A673 (cell line): ENCODE measurements at regions not wholly inside any gene's neighbourhood (a gene's known extent, or its start where the extent isn't known, plus 50 kb on each side); places are given as distances from the start of the nearest gene placed in this dataset.

Source experiments
- BruUV-seq: library from RNA; stranded (reverse); fragments of 400-500 nt; replicated peaks from 2 replicates; lab custom pipeline; 2021; lab: Mats Ljungman, UMichigan
- CTCF ChIA-PET: fragments of 300-600 bp; sonication (Branson Sonifier 250); formaldehyde crosslinking; loops from one replicate; lab custom pipeline; 2022; ENCODE audit warnings: antibody characterized with exemption; lab: Charles Lee
- POLR2A ChIA-PET: fragments of 300-600 bp; sonication (Branson Sonifier 250); formaldehyde crosslinking; loops from one replicate; lab custom pipeline; 2022; ENCODE audit warnings: antibody characterized with exemption; ENCODE audit not compliant: low non-redundant PET; lab: Charles Lee
- DNase-seq: peaks from one replicate; pipeline ENCODE4 v3.0.0-alpha.2; 2015; ENCODE audit warnings: low spot score
- H3K27ac ChIP-seq: fragments of 200-600 bp; sonication (generic); 2 replicates; pipeline ENCODE4 v1.5.1; 2016; ENCODE audit warnings: mixed run types, low read depth, mild to moderate bottlenecking, mixed read lengths, antibody characterized with exemption, low read length; ENCODE audit not compliant: poor library complexity, severe bottlenecking
- H3K27me3 ChIP-seq: fragments of 200-600 bp; sonication (generic); replicated peaks from 2 replicates; pipeline ENCODE4 v1.6.1; 2017; ENCODE audit warnings: mixed run types, low read depth, mild to moderate bottlenecking, mixed read lengths, antibody characterized with exemption, low read length; ENCODE audit not compliant: insufficient read depth, poor library complexity
- H3K36me3 ChIP-seq: fragments of 200-600 bp; sonication (generic); 2 replicates; pipeline ENCODE4 v1.6.1; 2016; ENCODE audit warnings: mixed run types, mild to moderate bottlenecking, mixed read lengths, antibody characterized with exemption, low read length; ENCODE audit not compliant: insufficient read depth, poor library complexity, severe bottlenecking
- H3K4me1 ChIP-seq: fragments of 200-600 bp; sonication (generic); 2 replicates; pipeline ENCODE4 v1.6.1; 2017; ENCODE audit warnings: mixed run types, mild to moderate bottlenecking, mixed read lengths, antibody characterized with exemption, low read length; ENCODE audit not compliant: insufficient read depth, poor library complexity, severe bottlenecking
- H3K4me3 ChIP-seq: fragments of 200-600 bp; sonication (generic); 2 replicates; pipeline ENCODE4 v1.5.1; 2016; ENCODE audit warnings: low read depth, mixed run types, mild to moderate bottlenecking, mixed read lengths, low read length; ENCODE audit not compliant: poor library complexity, severe bottlenecking
- H3K9me3 ChIP-seq: fragments of 200-600 bp; sonication (generic); 2 replicates; pipeline ENCODE4 v1.6.1; 2016; ENCODE audit warnings: mixed run types, low read depth, mild to moderate bottlenecking, mixed read lengths, antibody characterized with exemption, low read length; ENCODE audit not compliant: poor library complexity, severe bottlenecking
- EZH2 ChIP-seq: fragments of 200-600 bp; sonication (generic); IDR thresholded peaks from 2 replicates; pipeline ENCODE4 v1.6.1; 2017; ENCODE audit warnings: borderline replicate concordance, low read depth, mild to moderate bottlenecking, mixed read lengths, antibody characterized with exemption, low read length; ENCODE audit not compliant: poor library complexity, severe bottlenecking
- intact Hi-C: fragments of 100-400 bp; cut with micrococcal nuclease; formaldehyde crosslinking; loops from one replicate; pipeline ENCODE4 v1.10.0; 2022; ENCODE audit not compliant: unreplicated experiment
- TF ChIP-seq, protein P1 (sequence below): fragments of 300-800, 200-600 bp; sonication (generic); conservative IDR thresholded peaks from 2 replicates; pipeline ENCODE4 v1.5.1; 2017; ENCODE audit warnings: low read depth, mild to moderate bottlenecking, antibody characterized with exemption, low read length, moderate library complexity, mixed read lengths

DNA sequence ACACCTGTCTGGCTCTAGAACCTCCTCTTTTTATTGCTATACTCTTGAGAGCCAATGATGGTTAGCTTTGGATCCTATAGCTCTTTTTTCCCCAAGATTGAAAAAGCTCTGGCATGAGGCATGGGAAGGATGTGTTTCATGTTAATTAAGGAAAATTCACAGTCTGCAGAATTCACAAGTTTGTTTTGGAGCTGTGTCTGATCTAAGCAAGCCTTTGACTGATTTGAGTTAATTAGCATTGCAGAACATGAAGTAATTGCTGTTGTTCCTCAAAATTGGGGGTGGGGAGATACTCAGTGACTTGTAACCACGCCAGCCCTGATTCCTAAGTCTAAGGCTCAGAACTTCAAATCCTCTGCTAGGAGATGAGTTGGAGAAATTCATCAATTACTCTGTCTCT, 205.0 kb downstream of the SUDS3 start:
- ChIA-PET POLR2A (no interaction called here), CTCF (no interaction called here)
- Histone ChIP-seq H3K36me3 (no peaks in the 10 kb centered on the region), H3K27ac (no peak overlapping the region), H3K4me3 (no peak overlapping the region), H3K27me3 (peaks cover 47% of the 10 kb centered on the region), H3K4me1 (no peaks in the 10 kb centered on the region), H3K9me3 (no peaks in the 10 kb centered on the region)
- no peak for TF ChIP-seq EZH2
- TF ChIP-seq, protein P1, sequence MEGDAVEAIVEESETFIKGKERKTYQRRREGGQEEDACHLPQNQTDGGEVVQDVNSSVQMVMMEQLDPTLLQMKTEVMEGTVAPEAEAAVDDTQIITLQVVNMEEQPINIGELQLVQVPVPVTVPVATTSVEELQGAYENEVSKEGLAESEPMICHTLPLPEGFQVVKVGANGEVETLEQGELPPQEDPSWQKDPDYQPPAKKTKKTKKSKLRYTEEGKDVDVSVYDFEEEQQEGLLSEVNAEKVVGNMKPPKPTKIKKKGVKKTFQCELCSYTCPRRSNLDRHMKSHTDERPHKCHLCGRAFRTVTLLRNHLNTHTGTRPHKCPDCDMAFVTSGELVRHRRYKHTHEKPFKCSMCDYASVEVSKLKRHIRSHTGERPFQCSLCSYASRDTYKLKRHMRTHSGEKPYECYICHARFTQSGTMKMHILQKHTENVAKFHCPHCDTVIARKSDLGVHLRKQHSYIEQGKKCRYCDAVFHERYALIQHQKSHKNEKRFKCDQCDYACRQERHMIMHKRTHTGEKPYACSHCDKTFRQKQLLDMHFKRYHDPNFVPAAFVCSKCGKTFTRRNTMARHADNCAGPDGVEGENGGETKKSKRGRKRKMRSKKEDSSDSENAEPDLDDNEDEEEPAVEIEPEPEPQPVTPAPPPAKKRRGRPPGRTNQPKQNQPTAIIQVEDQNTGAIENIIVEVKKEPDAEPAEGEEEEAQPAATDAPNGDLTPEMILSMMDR: no peak
- no TSS peak for BruUV-seq
- intact Hi-C loops: no loop called here
- no peak for DNase-seq

DNA sequence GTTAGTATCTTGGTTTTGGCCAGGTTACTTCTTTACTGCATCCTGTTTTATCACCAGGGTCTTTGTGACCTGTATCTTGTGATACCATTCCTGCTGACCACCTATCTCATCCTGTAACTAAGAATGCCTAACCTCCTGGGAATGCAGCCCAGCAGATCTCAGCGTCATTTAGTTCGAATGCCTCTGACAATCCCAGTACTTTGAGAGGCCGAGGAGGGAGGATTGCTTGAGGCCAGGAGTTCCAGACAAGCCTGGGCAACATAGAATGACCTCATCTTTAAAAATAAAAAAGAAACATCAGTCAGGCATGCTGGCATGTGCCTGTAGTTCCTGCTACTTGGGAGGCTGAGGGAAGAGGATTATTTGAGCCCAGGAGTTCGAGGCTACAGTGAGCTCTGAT, 206.5 kb downstream of the SUDS3 start:
- DNase-seq: no peak
- H3K4me1 ChIP-seq: no peaks in the 10 kb centered on the region
- intact Hi-C loops: no loop called here
- no TSS peak for BruUV-seq
- no peak overlapping the region for H3K4me3 ChIP-seq
- peaks cover 47% of the 10 kb centered on the region for H3K27me3 ChIP-seq
- CTCF ChIA-PET: no interaction called here
- H3K9me3 ChIP-seq: no peaks in the 10 kb centered on the region
- POLR2A ChIA-PET: no interaction called here
- H3K36me3 ChIP-seq: no peaks in the 10 kb centered on the region
- no peak for TF ChIP-seq EZH2
- TF ChIP-seq, protein P1: no peak
- no peak overlapping the region for H3K27ac ChIP-seq

DNA sequence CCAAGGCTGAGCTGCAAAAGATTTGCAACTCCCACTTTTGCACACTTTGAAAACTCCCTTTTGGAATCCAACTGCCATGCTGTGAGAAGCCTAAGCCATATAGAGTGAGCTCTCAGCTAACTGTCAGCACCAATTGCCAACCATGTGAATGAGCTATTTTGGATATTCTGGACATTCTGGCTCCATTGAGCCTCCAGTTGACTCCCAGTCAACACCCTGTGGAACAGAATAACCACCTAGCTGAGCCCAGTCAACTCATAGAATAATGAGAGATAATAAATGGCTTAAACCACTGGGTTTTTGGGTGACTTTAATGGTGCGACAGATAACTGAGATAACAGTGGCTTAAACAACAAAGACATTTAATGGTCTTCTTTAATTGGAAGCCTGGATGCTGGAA, 210.1 kb downstream of the SUDS3 start:
- CTCF ChIA-PET: no interaction called here
- DNase-seq: no peak
- Histone ChIP-seq H3K9me3 (no peaks in the 10 kb centered on the region), H3K4me3 (no peak overlapping the region), H3K27ac (no peak overlapping the region), H3K4me1 (no peaks in the 10 kb centered on the region), H3K36me3 (no peaks in the 10 kb centered on the region), H3K27me3 (peaks cover 27% of the 10 kb centered on the region)
- intact Hi-C loops: no loop called here
- BruUV-seq: no TSS peak
- POLR2A ChIA-PET: no interaction called here
- TF ChIP-seq, protein P1: no peak
- TF ChIP-seq EZH2: no peak
